ENCODE measurements at regions not wholly inside any gene's neighbourhood (a gene's known extent, or its start where the extent isn't known, plus 50 kb on each side); places are given as distances from the start of the nearest gene placed in this dataset.

- TF ChIP-seq SP1 (IDR thresholded peaks at IDR 0.05; ENCODE audit: low read depth) (no peak), CTCF (IDR thresholded peaks at IDR 0.05 in 2 of 3, conservative IDR thresholded peaks at IDR 0.05 in 1 of 3; ENCODE audit: borderline replicate concordance in 1 of 3, insufficient read depth in 1 of 3, low read depth in 2 of 3, low read length in 2 of 3) (no peak), POLR2AphosphoS5 (IDR thresholded peaks at IDR 0.05; ENCODE audit: low read depth, low read length) (peak; percentile 12; the same call in 1 of the 2 replicates), POLR2A (IDR thresholded peaks at IDR 0.05; ENCODE audit: borderline replicate concordance, extremely low read depth, insufficient read depth, insufficient read length) (no peak), ZNF274 (IDR thresholded peaks at IDR 0.05; ENCODE audit: low read depth, low read length) (no peak), TCF7L2 (IDR thresholded peaks at IDR 0.05; ENCODE audit: borderline replicate concordance, extremely low read depth, insufficient read depth, insufficient read length) (no peak), ATF3 (IDR thresholded peaks at IDR 0.05) (no peak), EZH2 (IDR thresholded peaks at IDR 0.05) (no peak), ZBTB33 (IDR thresholded peaks at IDR 0.05; ENCODE audit: extremely low read depth, insufficient replicate concordance, low read length) (no peak), SRF (IDR thresholded peaks at IDR 0.05; ENCODE audit: low read depth) (no peak), EGR1 (IDR thresholded peaks at IDR 0.05; ENCODE audit: low read depth) (no peak)
Observed at GRCh38 chr11:69376155-69377028, 82.4 kb downstream of the MYEOV start.
